K562 (cell line): ENCODE measurements at regions not wholly inside any gene's neighbourhood (a gene's known extent, or its start where the extent isn't known, plus 50 kb on each side); places are given as distances from the start of the nearest gene placed in this dataset.

ENCODE experiments used
- ATAC-seq: fragments of 200-7000 bp; cut with Tn5 transposase; 3 replicates; pipeline ENCODE4 v1.9.1; 2020; ENCODE audit warnings: moderate library complexity
- BruUV-seq: library from RNA; stranded (reverse); fragments of 400-500 nt; replicated peaks from 2 replicates; lab custom pipeline; 2021; lab: Mats Ljungman, UMichigan
- CTCF ChIA-PET: fragments of 300-600 bp; formaldehyde crosslinking; extraction: SDS; loops from one replicate; lab custom pipeline; 2021; ENCODE audit warnings: low intra/inter-chr PET ratio; lab: Yijun Ruan, JAX
- POLR2A ChIA-PET: fragments of 300-600, 350-650 bp; sonication (Branson Sonifier 250); formaldehyde crosslinking; extraction: SDS; loops from one replicate; lab custom pipeline; 2021; ENCODE audit warnings: antibody characterized with exemption, inconsistent platforms; lab: Yijun Ruan, JAX
- DNase-seq, 4 experiments: peaks; one replicate each; pipeline versions ENCODE4 v3.0.0 to v3.0.0-alpha.2; 2011 to 2018; ENCODE audit warnings: low spot score in 3 of 4, mixed read lengths in 3 of 4; ENCODE audit errors: extremely low read depth in 1 of 4
- FAIRE-seq: peaks from 2 replicates; lab custom pipeline; 2011; peaks lifted over from hg19 to GRCh38; lab: Jason Lieb, UNC
- H2AFZ ChIP-seq: 2 replicates; pipeline ENCODE4 v1.6.0; 2011; ENCODE audit warnings: low read depth, low read length, control low read depth, inconsistent platforms
- H3K27ac ChIP-seq: fragments of 200-600 bp; 3 replicates; pipeline ENCODE4 v1.8.0; 2011; ENCODE audit warnings: low read depth, mild to moderate bottlenecking, control low read depth, inconsistent platforms, low read length, moderate library complexity, mixed read lengths; ENCODE audit errors: extremely low read depth
- H3K27me3 ChIP-seq, 2 experiments: fragments of 300-600 bp in 1 of 2; 2 replicates in 1 of 2; 3 replicates in 1 of 2; pipeline versions ENCODE4 v1.6.0 to v1.8.0; 2011; ENCODE audit warnings: inconsistent platforms in 2 of 2, low read length in 2 of 2, mild to moderate bottlenecking in 1 of 2, mixed read lengths in 1 of 2, moderate library complexity in 1 of 2; ENCODE audit not compliant: control insufficient read depth in 2 of 2, insufficient read depth in 2 of 2
- H3K36me3 ChIP-seq: fragments of 300-600 bp; 3 replicates; pipeline ENCODE4 v1.8.0; 2011; ENCODE audit warnings: mild to moderate bottlenecking, low read length, inconsistent platforms; ENCODE audit not compliant: control insufficient read depth, insufficient read depth
- H3K4me1 ChIP-seq, 2 experiments: fragments of 200-600 bp in 1 of 2; replicated peaks in 1 of 2; 2 replicates in 1 of 2; 3 replicates in 1 of 2; pipeline versions ENCODE4 v1.5.1 to v1.8.0; 2011; ENCODE audit warnings: inconsistent platforms in 2 of 2, low read length in 2 of 2, mild to moderate bottlenecking in 1 of 2, mixed read lengths in 1 of 2, moderate library complexity in 1 of 2; ENCODE audit not compliant: control insufficient read depth in 2 of 2, insufficient read depth in 2 of 2
- H3K4me2 ChIP-seq: 2 replicates; pipeline ENCODE4 v1.6.1; 2011; ENCODE audit warnings: low read length, control low read depth, inconsistent platforms, mixed read lengths; ENCODE audit not compliant: insufficient read depth
- H3K4me3 ChIP-seq: fragments of 200-600 bp; sonication (generic), shearing (Covaris generic); 2 replicates; pipeline ENCODE4 v1.5.1; 2016; ENCODE audit warnings: control low read depth, inconsistent platforms
- H3K79me2 ChIP-seq: fragments of 200-600 bp; 3 replicates; pipeline ENCODE4 v1.8.0; 2011; ENCODE audit warnings: low read length, inconsistent platforms; ENCODE audit not compliant: control insufficient read depth, insufficient read depth
- H3K9ac ChIP-seq, 2 experiments: 2 replicates each; pipeline versions ENCODE4 v1.6.0 to v1.6.1; 2011; ENCODE audit warnings: low read depth in 2 of 2, low read length in 2 of 2, control low read depth in 1 of 2, inconsistent platforms in 1 of 2, mild to moderate bottlenecking in 1 of 2, mixed read lengths in 1 of 2; ENCODE audit not compliant: insufficient read depth in 1 of 2
- H3K9me1 ChIP-seq: one replicate; pipeline ENCODE4 v1.6.0; 2011; ENCODE audit warnings: inconsistent platforms, mild to moderate bottlenecking, low read length, moderate library complexity; ENCODE audit not compliant: control insufficient read depth, insufficient read depth
- H3K9me3 ChIP-seq: replicated peaks from 2 replicates; pipeline ENCODE4 v1.5.1; 2011; ENCODE audit warnings: low read depth, low read length, inconsistent platforms; ENCODE audit not compliant: control insufficient read depth, insufficient read depth
- H4K20me1 ChIP-seq: replicated peaks from 2 replicates; pipeline ENCODE4 v1.6.1; 2011; ENCODE audit warnings: low read length, inconsistent platforms, mixed read lengths; ENCODE audit not compliant: control insufficient read depth, insufficient read depth
- JUNB ChIP-seq: fragments of 450-650 bp; formaldehyde crosslinking; conservative IDR thresholded peaks from 2 replicates; pipeline ENCODE4 v1.4.0; 2020; ENCODE audit warnings: mild to moderate bottlenecking
- KLF13 ChIP-seq: fragments of 450-650 bp; IDR thresholded peaks from 2 replicates; pipeline ENCODE4 v1.6.1; 2016; ENCODE audit warnings: missing genetic modification characterization, low read depth, mild to moderate bottlenecking, missing compliant biosample characterization, moderate library complexity, borderline replicate concordance
- OTX1 ChIP-seq: fragments of 450-650 bp; formaldehyde crosslinking; IDR thresholded peaks from 2 replicates; pipeline ENCODE4 v1.4.0; 2022; ENCODE audit warnings: mild to moderate bottlenecking
- SMAD1 ChIP-seq: fragments of 150-350 bp; IDR thresholded peaks from 2 replicates; pipeline ENCODE4 v1.6.1; 2014; ENCODE audit warnings: low read length, low read depth; ENCODE audit not compliant: partially characterized antibody
- SMARCB1 ChIP-seq: IDR thresholded peaks from 2 replicates; pipeline ENCODE4 v1.6.1; 2011; ENCODE audit warnings: improper control_type of control experiment, low read depth; ENCODE audit not compliant: insufficient read length
- TRIM25 ChIP-seq: fragments of 450-650 bp; IDR thresholded peaks from 2 replicates; pipeline ENCODE4 v1.7.0; 2016; ENCODE audit warnings: borderline replicate concordance
- ZBTB26 ChIP-seq: fragments of 450-650 bp; formaldehyde crosslinking; IDR thresholded peaks from 2 replicates; pipeline ENCODE4 v1.4.0; 2022; ENCODE audit warnings: missing genetic modification characterization
- WGBS: fragments of 100-300 bp; shearing (Covaris generic); methylation state at CpG from one replicate; pipeline ENCODE4 v1.1.6; 2016; ENCODE audit warnings: low coverage, mixed read lengths; ENCODE audit not compliant: insufficient coverage; ENCODE audit errors: missing lambda C conversion rate; 5-methylcytosine and 5-hydroxymethylcytosine counted together
- in situ Hi-C: fragments of 300-500 bp; cut with MboI; formaldehyde crosslinking; loops from 4 replicates; pipeline ENCODE4 v1.15.0; 2018; ENCODE audit warnings: inconsistent platforms, mixed read lengths
- intact Hi-C: fragments of 100-400 bp; cut with micrococcal nuclease; formaldehyde crosslinking; loops from 2 replicates; pipeline ENCODE4 v1.14.2; 2022
- TF ChIP-seq, protein P1 (sequence below): fragments of 200-800 bp; sonication (Bioruptor generic); IDR thresholded peaks from 2 replicates; pipeline ENCODE4 v1.6.1; 2017; ENCODE audit warnings: missing genetic modification characterization, missing compliant biosample characterization

DNA sequence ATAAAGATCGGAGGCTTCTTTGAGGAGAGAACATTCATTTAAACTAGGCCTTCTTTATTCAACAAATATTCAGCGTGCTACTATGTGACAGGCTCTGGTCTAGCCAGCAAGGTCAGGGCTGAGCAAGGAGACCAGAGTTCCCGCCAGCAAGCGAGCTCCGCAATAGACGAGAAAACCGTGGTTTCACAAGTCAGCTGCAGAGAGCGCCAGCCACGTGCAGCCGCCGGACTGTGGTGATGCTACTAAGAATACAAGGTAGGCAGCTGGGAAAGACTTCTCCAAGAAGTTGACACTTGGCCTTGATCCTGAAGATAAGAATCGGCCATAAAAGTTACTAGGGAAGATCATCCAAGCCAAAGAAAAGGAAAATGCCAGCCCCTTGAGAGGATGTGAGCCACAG lies 533.7 kb upstream of the SALL3 start (continued):
- TF ChIP-seq, protein P1, sequence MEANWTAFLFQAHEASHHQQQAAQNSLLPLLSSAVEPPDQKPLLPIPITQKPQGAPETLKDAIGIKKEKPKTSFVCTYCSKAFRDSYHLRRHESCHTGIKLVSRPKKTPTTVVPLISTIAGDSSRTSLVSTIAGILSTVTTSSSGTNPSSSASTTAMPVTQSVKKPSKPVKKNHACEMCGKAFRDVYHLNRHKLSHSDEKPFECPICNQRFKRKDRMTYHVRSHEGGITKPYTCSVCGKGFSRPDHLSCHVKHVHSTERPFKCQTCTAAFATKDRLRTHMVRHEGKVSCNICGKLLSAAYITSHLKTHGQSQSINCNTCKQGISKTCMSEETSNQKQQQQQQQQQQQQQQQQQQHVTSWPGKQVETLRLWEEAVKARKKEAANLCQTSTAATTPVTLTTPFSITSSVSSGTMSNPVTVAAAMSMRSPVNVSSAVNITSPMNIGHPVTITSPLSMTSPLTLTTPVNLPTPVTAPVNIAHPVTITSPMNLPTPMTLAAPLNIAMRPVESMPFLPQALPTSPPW (CRISPR knock-in tag): no peak
- TF ChIP-seq TRIM25 (no peak), JUNB (CRISPR knock-in tag) (no peak), SMARCB1 (no peak), ZBTB26 (CRISPR knock-in tag) (no peak)
- TF ChIP-seq, all 486 proteins: peak for 0

GRCh38 chr18:78447211-78447610 lies 532.4 kb upstream of the SALL3 start:
- H3K79me2 ChIP-seq: no peaks in the 10 kb centered on the region
- H3K9me1 ChIP-seq: no peaks in the 10 kb centered on the region
- FAIRE-seq (no peak), DNase-seq (no peak), ATAC-seq (no peak)
- no peaks in the 10 kb centered on the region for H3K4me1 ChIP-seq
- H4K20me1 ChIP-seq: no peaks in the 10 kb centered on the region
- no peak overlapping the region for H3K27ac ChIP-seq
- intact Hi-C loops (no loop called here), in situ Hi-C loops (no loop called here)
- H3K4me2 ChIP-seq: no peak overlapping the region
- no peaks in the 10 kb centered on the region for H3K9me3 ChIP-seq
- no TSS peak for BruUV-seq
- TF ChIP-seq SMAD1 (no peak), OTX1 (CRISPR knock-in tag) (no peak), KLF13 (tag) (no peak)
- no peaks in the 10 kb centered on the region; a peak in 1 of 5 replicates for H3K27me3 ChIP-seq
- 0% methylated on average over 4 of the region's 4 CpGs for WGBS
- POLR2A ChIA-PET: no interaction called here
- no peak overlapping the region for H3K4me3 ChIP-seq
- H2AFZ ChIP-seq: no peak overlapping the region
- H3K36me3 ChIP-seq: no peaks in the 10 kb centered on the region
- CTCF ChIA-PET: no interaction called here
- no peak overlapping the region for H3K9ac ChIP-seq
